ENCODE measurements at regions not wholly inside any gene's neighbourhood (a gene's known extent, or its start where the extent isn't known, plus 50 kb on each side); places are given as distances from the start of the nearest gene placed in this dataset.
A peak's percentile ranks its signal among the peaks of the same experiment; 100 is the strongest.

DNA sequence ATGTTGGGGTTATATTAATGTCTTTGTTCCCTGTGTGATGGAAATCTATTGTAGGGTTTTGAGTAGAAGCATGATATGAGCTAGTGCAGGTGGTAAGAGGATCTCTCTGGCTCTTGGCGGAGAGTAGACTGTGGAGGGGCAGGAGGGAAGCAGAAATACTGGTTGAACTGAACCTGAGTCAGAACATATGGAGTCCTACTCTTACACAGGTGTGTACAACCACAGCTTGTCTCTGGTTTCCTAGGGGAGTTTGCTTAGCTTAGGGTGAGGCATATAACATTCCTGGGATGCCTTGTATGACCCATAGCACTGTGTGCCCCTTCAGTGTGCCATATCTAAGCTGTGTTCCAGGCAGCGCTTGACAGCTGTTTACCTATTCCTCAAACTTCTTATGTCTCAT is 97.3 kb upstream of the GCFC2 start:
- H3K4me3 ChIP-seq (ENCODE audit: low read length): no peak overlapping the region
- no peak for TF ChIP-seq ZNF274 (IDR thresholded peaks at IDR 0.05; ENCODE audit: low read depth, low read length)

DNA sequence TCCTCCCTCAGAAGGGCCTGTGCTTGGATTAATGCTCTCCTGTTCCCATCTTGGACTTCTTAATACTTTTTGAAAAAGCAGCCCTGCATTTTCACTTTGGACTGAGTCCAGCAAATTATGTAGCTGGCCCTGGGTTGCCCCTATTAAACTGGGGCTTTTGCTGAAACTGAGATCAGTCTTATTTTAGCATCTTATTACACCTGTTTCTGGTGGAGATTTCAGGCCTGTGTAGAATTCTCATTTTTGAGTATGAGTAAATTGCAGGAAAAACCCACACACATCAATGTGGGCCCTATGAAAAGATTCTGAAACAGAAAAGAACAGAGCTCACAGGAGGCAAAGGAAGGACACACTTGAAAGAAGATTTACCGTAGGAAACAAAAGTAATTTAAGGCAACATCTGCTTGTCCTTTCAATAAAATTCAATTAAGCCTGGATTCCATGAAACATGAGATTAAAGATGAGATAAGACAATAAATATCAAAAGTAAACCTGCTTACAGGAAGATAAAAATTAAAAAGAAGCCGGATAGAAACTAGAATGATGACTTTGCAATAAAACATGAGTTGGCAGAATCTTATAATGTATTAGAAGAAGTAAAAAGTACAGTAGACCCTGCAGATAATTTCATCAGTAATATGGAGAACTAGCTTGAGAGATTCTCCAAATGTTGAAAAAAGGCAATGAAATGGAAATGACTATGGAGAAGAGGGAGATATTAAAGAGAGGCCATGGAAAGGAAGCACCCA is 90.7 kb upstream of the GCFC2 start:
- TF ChIP-seq ZNF274 (IDR thresholded peaks at IDR 0.05; ENCODE audit: low read depth, low read length): no peak
- peak overlapping the region; percentile 22 for H3K4me3 ChIP-seq (ENCODE audit: low read length)

DNA sequence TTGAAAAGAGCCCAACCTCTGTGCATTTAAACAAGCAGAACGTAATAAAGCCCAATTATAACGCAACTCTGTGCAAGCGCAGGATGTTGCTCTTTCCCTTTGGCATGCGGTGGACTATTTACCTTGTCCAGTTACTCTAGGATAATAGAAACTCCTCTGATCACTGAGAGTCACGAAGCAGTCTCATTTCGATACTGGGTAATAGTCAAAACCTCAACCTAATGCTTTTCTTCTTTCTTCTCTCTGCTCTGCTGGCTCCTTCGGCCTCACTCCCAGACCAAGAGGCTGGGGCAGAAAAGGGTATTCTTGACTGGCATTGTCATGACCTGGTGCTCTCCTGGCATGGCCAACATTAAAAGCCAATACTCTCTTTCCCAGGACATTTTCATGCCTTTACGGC is 89.7 kb upstream of the GCFC2 start:
- TF ChIP-seq ZNF274 (IDR thresholded peaks at IDR 0.05; ENCODE audit: low read depth, low read length): no peak

DNA sequence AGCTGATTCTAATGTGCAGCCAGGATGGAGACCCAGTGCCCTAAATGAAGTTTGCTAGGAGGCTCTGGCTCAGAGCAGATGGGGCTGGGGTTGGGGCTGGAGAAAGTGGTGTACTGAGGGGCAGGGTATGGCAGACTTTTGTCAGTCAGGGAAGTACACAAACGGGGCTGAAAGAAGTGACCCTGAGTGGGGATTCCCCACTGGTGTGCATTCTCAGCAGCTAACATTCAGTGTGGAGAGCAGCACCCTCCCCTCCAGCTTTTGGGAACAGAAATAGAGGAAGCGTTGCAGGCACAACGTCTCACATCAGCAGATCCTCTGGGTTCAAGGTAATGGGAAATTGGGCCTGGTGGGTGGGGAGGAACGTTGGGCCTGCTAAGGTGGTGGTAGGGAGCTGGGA is 89.1 kb upstream of the GCFC2 start:
- TF ChIP-seq ZNF274 (IDR thresholded peaks at IDR 0.05; ENCODE audit: low read depth, low read length): no peak

More for the DNA sequence above, 89.7 kb upstream of the GCFC2 start:
- H3K4me3 ChIP-seq (ENCODE audit: low read length): no peak overlapping the region; the same call in 1 of the 2 replicates

DNA sequence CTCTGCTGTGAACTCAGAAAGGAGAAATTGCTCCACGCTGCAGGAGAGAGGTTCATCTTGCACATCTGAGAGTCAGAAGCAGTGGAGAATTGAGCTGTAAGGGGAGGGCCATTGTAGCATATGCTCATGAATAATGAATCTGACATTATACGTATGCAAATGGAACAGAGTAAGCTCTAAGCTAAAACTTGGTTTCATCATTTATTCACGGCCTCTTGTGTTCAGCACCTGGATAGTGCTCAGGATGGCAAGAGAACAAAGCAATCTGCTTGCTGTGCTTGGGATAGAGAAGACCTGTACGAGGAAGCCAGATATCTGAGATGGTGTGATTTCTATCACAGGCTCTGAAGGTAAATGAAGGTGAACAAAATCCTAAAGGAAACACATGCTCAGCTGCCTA is 87.9 kb upstream of the GCFC2 start:
- no peak overlapping the region for H3K4me3 ChIP-seq (ENCODE audit: low read length)
- TF ChIP-seq ZNF274 (IDR thresholded peaks at IDR 0.05; ENCODE audit: low read depth, low read length): no peak

More for the DNA sequence above, 89.1 kb upstream of the GCFC2 start:
- H3K4me3 ChIP-seq (ENCODE audit: low read length): no peak overlapping the region

DNA sequence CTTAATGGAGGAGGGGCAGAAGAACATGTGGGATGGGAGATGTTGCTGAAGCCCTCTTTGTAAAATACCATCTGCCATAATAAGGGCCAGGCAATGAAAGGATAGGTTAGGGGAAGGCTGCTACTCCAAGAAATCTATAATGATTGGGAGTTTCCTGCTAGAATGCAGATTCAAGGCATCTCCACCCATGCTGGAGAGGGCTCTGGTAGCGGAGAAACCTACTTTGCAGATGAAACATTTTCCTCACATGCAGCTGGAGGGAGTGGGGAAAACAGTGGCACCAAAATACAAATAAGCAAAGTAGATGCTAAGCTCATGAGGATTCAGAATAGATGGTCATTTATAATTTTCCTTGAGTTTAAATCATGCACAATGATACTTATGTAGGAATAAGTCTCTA is 82.3 kb upstream of the GCFC2 start:
- H3K4me3 ChIP-seq (ENCODE audit: low read length): no peak overlapping the region
- no peak for TF ChIP-seq ZNF274 (IDR thresholded peaks at IDR 0.05; ENCODE audit: low read depth, low read length)

DNA sequence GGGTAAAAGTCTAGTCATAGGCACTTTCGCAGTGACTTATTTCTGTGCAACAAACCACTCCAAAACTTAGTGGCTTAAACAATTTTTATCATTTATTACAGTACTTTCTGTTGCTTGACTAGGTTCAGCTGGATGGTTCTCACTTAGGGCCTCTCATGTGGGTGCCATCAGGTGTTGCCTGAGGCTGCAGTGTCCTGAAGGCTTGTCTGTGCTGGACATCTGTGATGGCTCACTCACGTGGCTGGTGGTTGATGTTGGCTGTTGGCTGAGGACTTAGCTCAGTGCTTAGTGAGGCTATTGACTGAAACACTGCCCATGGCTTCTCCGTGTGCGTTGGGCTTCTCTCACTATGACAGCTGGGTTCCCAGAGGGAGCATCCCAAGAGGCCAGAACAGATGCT is 81.4 kb upstream of the GCFC2 start:
- no peak for TF ChIP-seq ZNF274 (IDR thresholded peaks at IDR 0.05; ENCODE audit: low read depth, low read length)

DNA sequence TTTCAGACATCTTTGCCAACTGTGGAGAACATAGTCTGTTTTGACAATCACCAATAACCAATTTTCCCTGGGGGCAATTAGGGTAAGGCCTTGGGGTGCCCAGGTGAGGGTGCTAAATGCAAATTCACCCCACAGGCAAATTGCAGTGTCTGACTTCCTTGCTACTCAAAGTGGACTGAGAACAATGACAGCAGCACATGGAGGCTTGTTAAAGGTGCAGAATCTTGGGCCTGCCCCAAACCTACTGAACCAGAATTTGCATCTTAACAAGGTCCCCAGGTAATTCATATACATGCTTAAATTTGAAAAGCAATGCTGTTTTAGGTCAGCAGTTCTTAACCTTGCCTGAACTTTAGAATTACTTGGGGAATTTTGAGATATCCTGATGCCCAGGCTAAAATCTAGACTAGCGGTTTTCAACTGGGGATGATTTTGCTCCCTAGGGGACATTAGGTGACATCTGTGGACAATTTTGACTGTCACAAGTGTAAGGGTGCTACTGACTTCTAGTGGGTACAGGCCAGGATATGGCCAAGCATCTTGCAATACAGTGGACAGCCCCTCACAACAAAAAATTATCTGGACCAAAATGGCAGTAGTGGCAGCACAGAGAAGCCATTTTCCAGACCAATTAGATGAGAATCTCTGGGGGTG is 80.2 kb upstream of the GCFC2 start:
- H3K4me3 ChIP-seq (ENCODE audit: low read length): no peak overlapping the region
- TF ChIP-seq ZNF274 (IDR thresholded peaks at IDR 0.05; ENCODE audit: low read depth, low read length): no peak

More for the DNA sequence above, 81.4 kb upstream of the GCFC2 start:
- no peak overlapping the region for H3K4me3 ChIP-seq (ENCODE audit: low read length)

DNA sequence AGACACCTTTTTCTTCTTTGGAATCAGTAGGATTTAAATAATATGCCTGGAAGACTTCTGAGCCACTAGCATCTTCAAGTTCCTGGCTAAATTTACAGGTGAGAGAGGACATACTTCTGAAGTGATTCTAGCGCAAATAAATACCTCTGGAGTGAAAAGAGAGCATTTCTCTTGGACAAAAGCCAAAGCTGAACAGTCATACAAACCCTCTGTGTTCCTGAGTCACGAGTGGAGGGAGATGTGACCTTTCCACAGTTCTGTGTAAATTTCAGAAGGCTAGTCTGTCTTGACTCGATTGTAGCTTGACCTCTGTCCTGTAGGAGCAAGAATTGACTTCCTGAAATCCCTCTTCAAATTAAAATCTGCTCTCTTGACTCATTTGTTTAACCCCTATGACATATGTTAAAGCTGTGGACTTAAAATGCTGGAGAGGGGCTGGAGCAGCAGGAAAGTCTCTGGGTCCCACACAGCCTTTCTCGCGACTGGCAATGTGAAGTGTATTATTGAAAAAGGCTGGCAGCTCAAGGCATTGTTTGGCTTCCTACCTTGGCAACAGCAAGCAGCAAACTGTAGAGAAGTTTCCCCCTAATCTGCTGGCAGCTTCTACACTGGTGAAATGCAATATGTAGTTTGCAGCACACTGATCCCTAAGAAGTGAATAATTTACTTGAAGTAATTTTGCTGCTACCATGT is 79.6 kb upstream of the GCFC2 start:
- no peak overlapping the region for H3K4me3 ChIP-seq (ENCODE audit: low read length)
- no peak for TF ChIP-seq ZNF274 (IDR thresholded peaks at IDR 0.05; ENCODE audit: low read depth, low read length)

DNA sequence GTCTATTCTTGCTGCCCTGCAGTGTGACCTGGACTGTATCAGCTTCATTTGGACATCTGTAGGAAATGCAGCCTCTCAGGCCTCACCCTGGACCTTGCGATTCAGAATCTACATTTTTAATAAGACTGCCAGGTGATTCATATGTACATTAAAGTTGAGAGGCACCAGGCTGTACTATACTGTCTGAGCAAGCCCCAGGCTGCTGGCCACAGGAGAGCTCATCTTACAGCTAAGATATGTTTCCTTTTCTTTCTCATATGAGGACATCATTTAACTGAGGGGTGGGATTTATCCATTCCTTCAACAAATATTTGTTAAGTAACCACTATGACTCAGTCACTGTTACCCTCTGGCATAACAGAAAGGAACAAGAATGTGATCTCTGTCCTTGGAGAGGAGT is 78.2 kb upstream of the GCFC2 start:
- no peak for TF ChIP-seq ZNF274 (IDR thresholded peaks at IDR 0.05; ENCODE audit: low read depth, low read length)
- no peak overlapping the region for H3K4me3 ChIP-seq (ENCODE audit: low read length)

DNA sequence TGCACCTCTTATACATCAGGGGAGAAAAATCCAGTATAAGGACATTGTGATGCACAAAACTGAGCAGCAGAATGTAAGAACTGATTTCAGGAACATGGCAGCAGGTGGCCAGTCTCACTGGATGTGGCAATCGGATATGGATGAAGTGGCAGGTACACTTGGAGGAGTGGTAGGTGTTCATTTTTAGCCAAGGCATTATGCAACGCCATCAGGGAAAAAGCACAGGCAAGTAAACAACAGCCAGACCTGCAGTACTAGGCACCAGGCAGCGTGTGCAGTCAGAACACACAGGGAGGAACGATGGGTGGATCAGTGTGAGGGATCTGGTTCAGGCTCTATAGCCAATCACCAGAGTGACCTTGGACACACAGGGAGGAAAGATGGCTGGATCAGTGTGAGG is 77.4 kb upstream of the GCFC2 start:
- TF ChIP-seq ZNF274 (IDR thresholded peaks at IDR 0.05; ENCODE audit: low read depth, low read length): no peak

DNA sequence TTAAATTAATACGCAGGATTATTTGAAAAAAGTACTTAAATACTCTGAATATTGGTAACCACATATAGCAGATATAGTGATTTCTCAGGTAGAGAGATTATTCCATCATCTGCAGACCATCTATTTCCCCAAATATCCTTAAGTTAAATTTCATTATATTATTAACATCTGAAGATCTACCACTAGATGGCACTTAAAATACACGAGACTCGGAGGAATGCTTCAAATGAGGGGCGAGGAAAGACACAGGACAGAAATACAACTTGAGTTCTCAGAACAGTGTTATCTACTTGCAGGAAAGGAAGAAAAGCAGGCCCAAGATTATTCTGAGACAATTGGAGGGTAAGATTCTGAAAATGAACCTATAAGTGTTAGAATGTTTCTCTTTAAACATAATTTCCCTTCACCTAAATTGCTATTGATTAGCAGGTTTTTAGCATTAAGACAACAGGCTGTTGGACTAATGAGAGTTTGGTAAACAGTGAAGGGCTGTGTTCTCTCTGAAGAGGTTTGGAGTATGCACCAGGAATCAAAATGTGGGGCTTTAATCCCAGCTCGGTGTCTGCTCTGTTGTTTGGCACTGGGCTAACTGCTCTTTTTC is 76.9 kb upstream of the GCFC2 start:
- TF ChIP-seq ZNF274 (IDR thresholded peaks at IDR 0.05; ENCODE audit: low read depth, low read length): no peak
- H3K4me3 ChIP-seq (ENCODE audit: low read length): no peak overlapping the region

More for the DNA sequence above, 77.4 kb upstream of the GCFC2 start:
- no peak overlapping the region for H3K4me3 ChIP-seq (ENCODE audit: low read length)

DNA sequence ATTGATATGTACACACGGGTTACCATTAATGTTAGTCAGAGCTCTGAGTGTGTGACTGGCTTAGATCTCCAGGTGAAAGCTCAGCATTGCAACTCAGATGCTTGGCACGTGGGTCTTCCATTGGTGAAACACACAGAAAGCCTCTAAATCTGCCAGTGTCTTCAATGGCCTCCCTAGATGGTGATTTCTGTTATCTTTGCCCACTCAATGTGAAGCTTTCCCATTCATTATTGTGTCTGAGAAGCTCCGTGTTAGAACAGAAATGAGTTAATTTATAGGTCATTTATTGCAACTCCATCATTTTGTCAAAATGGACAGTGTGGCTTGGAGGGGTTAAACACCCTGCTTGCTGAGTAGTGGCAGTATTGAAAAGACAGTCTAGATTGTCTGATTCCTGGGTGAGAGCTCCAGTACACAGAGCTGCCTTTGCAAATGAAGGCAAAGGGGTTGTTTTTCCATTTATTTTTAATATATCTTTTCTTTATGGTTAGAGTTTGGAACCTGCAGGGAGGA is 64.7 kb upstream of the GCFC2 start:
- H3K4me3 ChIP-seq (ENCODE audit: low read length): no peak overlapping the region
- no peak for TF ChIP-seq ZNF274 (IDR thresholded peaks at IDR 0.05; ENCODE audit: low read depth, low read length)

DNA sequence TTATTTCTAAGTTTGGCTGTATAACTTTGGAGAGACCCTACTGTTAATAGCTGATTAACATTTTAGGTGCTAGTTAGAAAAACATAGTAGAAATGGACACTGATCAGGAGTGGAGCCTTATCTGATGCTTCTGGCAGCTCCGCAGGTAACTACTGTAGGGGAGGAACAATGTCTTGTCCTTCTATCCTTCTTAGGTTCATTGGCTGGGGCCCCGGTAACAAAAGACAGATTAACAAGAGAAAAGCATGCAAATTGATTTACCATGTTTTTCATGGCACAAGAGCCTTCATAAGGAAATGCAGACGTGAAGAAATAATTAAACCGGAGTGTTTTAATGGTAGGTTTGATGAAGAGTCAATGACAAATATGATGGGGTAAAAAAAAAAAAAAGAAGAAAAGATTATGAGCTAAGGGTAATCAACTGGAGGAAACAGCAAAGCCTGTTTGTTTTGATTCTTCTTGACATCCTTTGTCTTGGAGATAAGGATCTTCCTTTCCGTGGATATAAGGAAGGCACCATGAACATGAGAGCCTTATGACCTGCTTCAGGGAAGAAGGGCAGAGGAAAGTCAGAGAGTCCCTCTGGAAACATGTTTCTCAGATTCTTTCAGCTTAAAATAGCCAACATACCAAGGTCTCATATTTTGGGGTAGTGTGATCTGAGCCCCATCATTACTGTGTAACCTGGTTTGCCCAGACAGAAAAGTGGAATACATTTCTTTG is 62.4 kb upstream of the GCFC2 start:
- H3K4me3 ChIP-seq (ENCODE audit: low read length): no peak overlapping the region
- TF ChIP-seq ZNF274 (IDR thresholded peaks at IDR 0.05; ENCODE audit: low read depth, low read length): no peak
